MM.1S (cell line): ENCODE measurements at regions not wholly inside any gene's neighbourhood (a gene's known extent, or its start where the extent isn't known, plus 50 kb on each side); places are given as distances from the start of the nearest gene placed in this dataset.

Experiments used
- CTCF ChIP-seq: fragments of 300-600 bp; sonication (generic); IDR thresholded peaks from 2 replicates; pipeline ENCODE4 v1.5.1; 2016; ENCODE audit warnings: antibody characterized with exemption, low read length, mixed read lengths
- EZH2phosphoT487 ChIP-seq: fragments of 300-600 bp; sonication (generic); IDR thresholded peaks from 2 replicates; pipeline ENCODE4 v1.6.1; 2018; ENCODE audit warnings: antibody characterized with exemption, low read length

- TF ChIP-seq CTCF (no peak), EZH2phosphoT487 (no peak)
Measured at GRCh38 chr21:22679207-22679606, 1681.0 kb downstream of the NCAM2 start.
